Panc1 (cell line): ENCODE measurements at regions not wholly inside any gene's neighbourhood (a gene's known extent, or its start where the extent isn't known, plus 50 kb on each side); places are given as distances from the start of the nearest gene placed in this dataset.

Experiments
- ATAC-seq: fragments of 200-7000 bp; cut with Tn5 transposase; 2 replicates; pipeline ENCODE4 v1.9.1; 2020; ENCODE audit warnings: mild to moderate bottlenecking, moderate library complexity
- BruUV-seq: library from RNA; stranded (reverse); fragments of 400-500 nt; replicated peaks from 2 replicates; lab custom pipeline; 2021; lab: Mats Ljungman, UMichigan
- CTCF ChIA-PET: fragments of 300-600 bp; sonication (Branson Sonifier 250); formaldehyde crosslinking; loops from one replicate; lab custom pipeline; 2022; ENCODE audit warnings: antibody characterized with exemption; lab: Charles Lee
- POLR2A ChIA-PET: fragments of 300-600 bp; sonication (Branson Sonifier 250); formaldehyde crosslinking; loops from one replicate; lab custom pipeline; 2022; ENCODE audit warnings: antibody characterized with exemption; lab: Charles Lee
- DNase-seq: peaks from one replicate; pipeline ENCODE4 v3.0.0-alpha.2; 2010; ENCODE audit warnings: low read depth, low spot score
- H3K27ac ChIP-seq: 2 replicates; pipeline ENCODE4 v1.5.1; 2011; ENCODE audit warnings: mild to moderate bottlenecking, low read length, inconsistent platforms
- H3K27me3 ChIP-seq: fragments of 200-500 bp; sonication (Bioruptor generic); 2 replicates; pipeline ENCODE4 v1.6.0; 2014; ENCODE audit warnings: low read length, inconsistent platforms; ENCODE audit not compliant: control insufficient read depth, insufficient read depth
- H3K36me3 ChIP-seq: fragments of 200-500 bp; sonication (Bioruptor generic); 2 replicates; pipeline ENCODE4 v1.5.1; 2014; ENCODE audit warnings: inconsistent platforms, mild to moderate bottlenecking, low read length, moderate library complexity; ENCODE audit not compliant: control insufficient read depth, insufficient read depth
- H3K4me1 ChIP-seq: 2 replicates; pipeline ENCODE4 v1.5.1; 2011; ENCODE audit warnings: inconsistent platforms, mild to moderate bottlenecking, low read length, moderate library complexity; ENCODE audit not compliant: control insufficient read depth, insufficient read depth
- H3K4me3 ChIP-seq, 2 experiments: 2 replicates each; pipeline ENCODE4 v1.5.1; 2011 to 2012; ENCODE audit warnings: low read depth in 2 of 2, low read length in 2 of 2, mild to moderate bottlenecking in 2 of 2, inconsistent platforms in 1 of 2, moderate library complexity in 1 of 2
- H3K9me3 ChIP-seq: fragments of 200-500 bp; sonication (Bioruptor generic); 2 replicates; pipeline ENCODE4 v1.5.1; 2014; ENCODE audit warnings: low read depth, mild to moderate bottlenecking, inconsistent platforms, low read length, moderate library complexity; ENCODE audit not compliant: control insufficient read depth, insufficient read depth
- POLR2AphosphoS5 ChIP-seq: IDR thresholded peaks from 2 replicates; pipeline ENCODE4 v1.6.1; 2012; ENCODE audit warnings: mild to moderate bottlenecking, low read depth, low read length, moderate library complexity
- SIN3A ChIP-seq: IDR thresholded peaks from 2 replicates; pipeline ENCODE4 v1.6.1; 2012; ENCODE audit warnings: low read depth, mild to moderate bottlenecking, low read length, moderate library complexity, borderline replicate concordance; ENCODE audit not compliant: insufficient read depth
- TCF7L2 ChIP-seq: IDR thresholded peaks from 2 replicates; pipeline ENCODE4 v1.6.1; 2011; ENCODE audit warnings: mild to moderate bottlenecking, low read depth, low read length, inconsistent platforms
- in situ Hi-C: cut with HindIII; loops from 2 replicates; pipeline ENCODE4 v1.10.0; 2016; ENCODE audit warnings: low sequenced_read_pairs, low pct_unique_long_range_greater_than_20kb
- intact Hi-C: fragments of 100-400 bp; cut with micrococcal nuclease; formaldehyde crosslinking; loops from one replicate; pipeline ENCODE4 v1.10.0; 2022; ENCODE audit not compliant: unreplicated experiment
- TF ChIP-seq, protein P1 (sequence below): fragments of 450-650 bp; IDR thresholded peaks from 2 replicates; pipeline ENCODE4 v1.5.1; 2017; ENCODE audit warnings: mild to moderate bottlenecking
- TF ChIP-seq, protein P2 (sequence below), 2 experiments: IDR thresholded peaks; 2 replicates each; pipeline ENCODE4 v1.6.1; 2011 to 2012; ENCODE audit warnings: low read depth in 2 of 2, control low read depth in 1 of 2, low read length in 1 of 2, mild to moderate bottlenecking in 1 of 2, moderate library complexity in 1 of 2; ENCODE audit not compliant: insufficient read depth in 1 of 2

DNA sequence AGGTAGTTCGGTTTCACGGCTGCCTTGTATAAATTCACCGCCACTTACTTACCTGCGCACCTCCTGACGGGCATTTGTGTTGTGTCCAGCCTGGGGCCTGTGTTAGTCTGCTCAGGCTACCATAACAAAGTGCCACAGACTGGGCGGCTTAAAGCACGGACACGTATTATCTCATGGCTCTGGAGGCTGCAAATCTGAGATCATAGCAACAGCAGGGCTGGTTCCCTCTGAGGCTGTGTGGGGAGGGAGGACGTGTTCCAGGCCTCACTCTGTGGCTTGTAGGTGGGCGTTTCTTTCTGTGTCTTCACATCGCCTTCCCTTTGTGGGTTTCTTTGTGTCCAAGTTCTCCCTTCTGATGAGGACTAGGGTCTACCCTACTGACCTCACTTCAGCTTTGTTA, 93.5 kb upstream of the FZD10 start:
- DNase-seq (no peak), ATAC-seq (no peak)
- TF ChIP-seq, protein P1, sequence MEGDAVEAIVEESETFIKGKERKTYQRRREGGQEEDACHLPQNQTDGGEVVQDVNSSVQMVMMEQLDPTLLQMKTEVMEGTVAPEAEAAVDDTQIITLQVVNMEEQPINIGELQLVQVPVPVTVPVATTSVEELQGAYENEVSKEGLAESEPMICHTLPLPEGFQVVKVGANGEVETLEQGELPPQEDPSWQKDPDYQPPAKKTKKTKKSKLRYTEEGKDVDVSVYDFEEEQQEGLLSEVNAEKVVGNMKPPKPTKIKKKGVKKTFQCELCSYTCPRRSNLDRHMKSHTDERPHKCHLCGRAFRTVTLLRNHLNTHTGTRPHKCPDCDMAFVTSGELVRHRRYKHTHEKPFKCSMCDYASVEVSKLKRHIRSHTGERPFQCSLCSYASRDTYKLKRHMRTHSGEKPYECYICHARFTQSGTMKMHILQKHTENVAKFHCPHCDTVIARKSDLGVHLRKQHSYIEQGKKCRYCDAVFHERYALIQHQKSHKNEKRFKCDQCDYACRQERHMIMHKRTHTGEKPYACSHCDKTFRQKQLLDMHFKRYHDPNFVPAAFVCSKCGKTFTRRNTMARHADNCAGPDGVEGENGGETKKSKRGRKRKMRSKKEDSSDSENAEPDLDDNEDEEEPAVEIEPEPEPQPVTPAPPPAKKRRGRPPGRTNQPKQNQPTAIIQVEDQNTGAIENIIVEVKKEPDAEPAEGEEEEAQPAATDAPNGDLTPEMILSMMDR = no peak
- no peak for TF ChIP-seq SIN3A
- TF ChIP-seq, protein P2, sequence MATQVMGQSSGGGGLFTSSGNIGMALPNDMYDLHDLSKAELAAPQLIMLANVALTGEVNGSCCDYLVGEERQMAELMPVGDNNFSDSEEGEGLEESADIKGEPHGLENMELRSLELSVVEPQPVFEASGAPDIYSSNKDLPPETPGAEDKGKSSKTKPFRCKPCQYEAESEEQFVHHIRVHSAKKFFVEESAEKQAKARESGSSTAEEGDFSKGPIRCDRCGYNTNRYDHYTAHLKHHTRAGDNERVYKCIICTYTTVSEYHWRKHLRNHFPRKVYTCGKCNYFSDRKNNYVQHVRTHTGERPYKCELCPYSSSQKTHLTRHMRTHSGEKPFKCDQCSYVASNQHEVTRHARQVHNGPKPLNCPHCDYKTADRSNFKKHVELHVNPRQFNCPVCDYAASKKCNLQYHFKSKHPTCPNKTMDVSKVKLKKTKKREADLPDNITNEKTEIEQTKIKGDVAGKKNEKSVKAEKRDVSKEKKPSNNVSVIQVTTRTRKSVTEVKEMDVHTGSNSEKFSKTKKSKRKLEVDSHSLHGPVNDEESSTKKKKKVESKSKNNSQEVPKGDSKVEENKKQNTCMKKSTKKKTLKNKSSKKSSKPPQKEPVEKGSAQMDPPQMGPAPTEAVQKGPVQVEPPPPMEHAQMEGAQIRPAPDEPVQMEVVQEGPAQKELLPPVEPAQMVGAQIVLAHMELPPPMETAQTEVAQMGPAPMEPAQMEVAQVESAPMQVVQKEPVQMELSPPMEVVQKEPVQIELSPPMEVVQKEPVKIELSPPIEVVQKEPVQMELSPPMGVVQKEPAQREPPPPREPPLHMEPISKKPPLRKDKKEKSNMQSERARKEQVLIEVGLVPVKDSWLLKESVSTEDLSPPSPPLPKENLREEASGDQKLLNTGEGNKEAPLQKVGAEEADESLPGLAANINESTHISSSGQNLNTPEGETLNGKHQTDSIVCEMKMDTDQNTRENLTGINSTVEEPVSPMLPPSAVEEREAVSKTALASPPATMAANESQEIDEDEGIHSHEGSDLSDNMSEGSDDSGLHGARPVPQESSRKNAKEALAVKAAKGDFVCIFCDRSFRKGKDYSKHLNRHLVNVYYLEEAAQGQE (IDR thresholded peaks at IDR 0.05; ENCODE audit: insufficient read depth in 1 of 2, low read depth in 2 of 2, low read length in 1 of 2) = no peak
- Histone ChIP-seq H3K9me3 (no peaks in the 10 kb centered on the region), H3K27ac (no peak overlapping the region), H3K27me3 (no peaks in the 10 kb centered on the region; the same call in 1 of the 2 replicates), H3K36me3 (no peaks in the 10 kb centered on the region), H3K4me1 (no peaks in the 10 kb centered on the region), H3K4me3 (no peak overlapping the region)
- intact Hi-C loops (no loop called here), in situ Hi-C loops (no loop called here)
- ChIA-PET CTCF (no interaction called here), POLR2A (no interaction called here)
- no TSS peak for BruUV-seq

GRCh38 chr12:130070126-130070611, 92.1 kb upstream of the FZD10 start:
- Histone ChIP-seq H3K36me3 (no peaks in the 10 kb centered on the region), H3K4me3 (no peak overlapping the region), H3K9me3 (no peaks in the 10 kb centered on the region), H3K27ac (no peak overlapping the region), H3K4me1 (no peaks in the 10 kb centered on the region), H3K27me3 (no peaks in the 10 kb centered on the region; the same call in 1 of the 2 replicates)
- no TSS peak for BruUV-seq
- DNase-seq (no peak), ATAC-seq (no peak)
- in situ Hi-C loops = no loop called here
- TF ChIP-seq SIN3A (no peak), TCF7L2 (no peak), POLR2AphosphoS5 (no peak)
- TF ChIP-seq, protein P1 = no peak
- TF ChIP-seq, protein P2 (IDR thresholded peaks at IDR 0.05; ENCODE audit: insufficient read depth in 1 of 2, low read depth in 2 of 2, low read length in 1 of 2) = no peak
- POLR2A ChIA-PET = no interaction called here
- intact Hi-C loops = no loop called here
- CTCF ChIA-PET = no interaction called here
